Transverse colon (tissue), 3 donors: ENCODE measurements at regions not wholly inside any gene's neighbourhood (a gene's known extent, or its start where the extent isn't known, plus 50 kb on each side); places are given as distances from the start of the nearest gene placed in this dataset.

Source experiments
- POLR2A ChIP-seq: fragments of 450-650 bp; IDR thresholded peaks from one replicate; pipeline ENCODE4 v1.6.1; 2016; ENCODE audit warnings: antibody characterized with exemption, mild to moderate bottlenecking, moderate library complexity
- TF ChIP-seq, protein P1 (sequence below), 5 experiments: fragments of 200-600 bp in 3 of 5; fragments of 450-650 bp in 2 of 5; sonication (generic) in 3 of 5; IDR thresholded peaks; 1 replicate in 2 of 5; 2 replicates in 3 of 5; pipeline ENCODE4 v1.5.1; 2016 to 2017; ENCODE audit warnings: antibody characterized with exemption in 5 of 5, inconsistent platforms in 3 of 5, mild to moderate bottlenecking in 2 of 5, moderate library complexity in 1 of 5

DNA sequence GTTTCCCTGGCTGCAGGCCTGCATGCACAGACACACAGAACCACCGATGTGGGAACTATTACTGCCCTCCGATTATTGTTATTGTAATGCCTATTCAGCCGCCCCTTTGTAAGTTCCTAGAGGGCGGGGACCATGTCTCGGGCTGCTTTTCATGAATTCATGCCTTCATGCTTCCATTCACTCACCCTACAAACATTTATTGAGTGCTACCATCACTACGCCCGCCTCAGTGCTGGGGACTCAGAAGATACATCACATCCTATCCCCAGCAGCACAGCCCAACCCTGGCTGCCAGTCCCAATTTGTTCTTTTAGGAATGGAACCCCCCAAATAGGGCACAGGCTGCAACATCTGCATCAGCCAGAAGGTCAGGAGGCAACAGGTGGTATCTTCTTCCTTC, 75.9 kb downstream of the FOXA2 start:
- TF ChIP-seq, protein P1, sequence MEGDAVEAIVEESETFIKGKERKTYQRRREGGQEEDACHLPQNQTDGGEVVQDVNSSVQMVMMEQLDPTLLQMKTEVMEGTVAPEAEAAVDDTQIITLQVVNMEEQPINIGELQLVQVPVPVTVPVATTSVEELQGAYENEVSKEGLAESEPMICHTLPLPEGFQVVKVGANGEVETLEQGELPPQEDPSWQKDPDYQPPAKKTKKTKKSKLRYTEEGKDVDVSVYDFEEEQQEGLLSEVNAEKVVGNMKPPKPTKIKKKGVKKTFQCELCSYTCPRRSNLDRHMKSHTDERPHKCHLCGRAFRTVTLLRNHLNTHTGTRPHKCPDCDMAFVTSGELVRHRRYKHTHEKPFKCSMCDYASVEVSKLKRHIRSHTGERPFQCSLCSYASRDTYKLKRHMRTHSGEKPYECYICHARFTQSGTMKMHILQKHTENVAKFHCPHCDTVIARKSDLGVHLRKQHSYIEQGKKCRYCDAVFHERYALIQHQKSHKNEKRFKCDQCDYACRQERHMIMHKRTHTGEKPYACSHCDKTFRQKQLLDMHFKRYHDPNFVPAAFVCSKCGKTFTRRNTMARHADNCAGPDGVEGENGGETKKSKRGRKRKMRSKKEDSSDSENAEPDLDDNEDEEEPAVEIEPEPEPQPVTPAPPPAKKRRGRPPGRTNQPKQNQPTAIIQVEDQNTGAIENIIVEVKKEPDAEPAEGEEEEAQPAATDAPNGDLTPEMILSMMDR (IDR thresholded peaks at IDR 0.05): no peak
- TF ChIP-seq POLR2A: no peak
